Left ventricle myocardium inferior (tissue), 1 donor: ENCODE measurements at regions not wholly inside any gene's neighbourhood (a gene's known extent, or its start where the extent isn't known, plus 50 kb on each side); places are given as distances from the start of the nearest gene placed in this dataset.

Experiments used
- DNase-seq: peaks from one replicate; pipeline ENCODE4 v3.0.0-alpha.2; 2020
- H3K27ac ChIP-seq: fragments of 200-600 bp; replicated peaks from 2 replicates; pipeline ENCODE4 v1.8.0; 2021
- H3K27me3 ChIP-seq: fragments of 200-600 bp; 2 replicates; pipeline ENCODE4 v1.8.0; 2021; ENCODE audit warnings: low read depth
- H3K36me3 ChIP-seq: fragments of 200-600 bp; 2 replicates; pipeline ENCODE4 v1.8.0; 2021
- H3K4me1 ChIP-seq: fragments of 200-600 bp; 2 replicates; pipeline ENCODE4 v1.8.0; 2021
- H3K4me3 ChIP-seq: fragments of 200-600 bp; 2 replicates; pipeline ENCODE4 v1.8.0; 2021; ENCODE audit warnings: mild to moderate bottlenecking, moderate library complexity
- H3K9me3 ChIP-seq: fragments of 200-600 bp; replicated peaks from 2 replicates; pipeline ENCODE4 v1.8.0; 2021
- CTCF ChIP-seq: fragments of 200-600 bp; IDR thresholded peaks from 2 replicates; pipeline ENCODE4 v1.8.0; 2021; ENCODE audit warnings: antibody characterized with exemption, mild to moderate bottlenecking, borderline replicate concordance
- intact Hi-C: fragments of 100-400 bp; cut with micrococcal nuclease; formaldehyde crosslinking; loops from one replicate; pipeline ENCODE4 v1.11.0; 2022
- donor health status: DM: no; HTN: yes; CAD: no; lungs with severe emphysema.

DNA sequence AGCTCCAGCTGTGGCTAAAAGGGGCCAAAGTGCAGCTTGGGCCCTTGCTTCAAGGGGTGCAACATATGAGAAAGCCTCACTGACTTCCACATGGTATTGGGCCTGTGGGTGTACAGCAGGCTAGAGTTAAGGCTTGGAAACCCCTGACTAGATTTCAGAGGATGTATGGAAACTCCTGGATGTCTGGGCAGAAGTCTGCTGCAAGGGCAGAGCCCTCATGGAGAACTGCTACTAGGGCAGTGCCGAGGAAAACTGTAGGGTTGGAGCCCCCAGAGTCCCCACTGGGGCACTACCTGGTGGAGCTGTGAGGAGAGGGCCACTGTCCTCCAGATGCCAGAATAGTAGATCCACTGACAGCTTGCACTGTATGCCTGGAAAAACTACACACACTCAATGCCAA is 69.5 kb downstream of the XCL2 start:
- H3K36me3 ChIP-seq: no peaks in the 10 kb centered on the region
- peaks cover 5% of the 10 kb centered on the region for H3K9me3 ChIP-seq
- no peak for TF ChIP-seq CTCF
- no peaks in the 10 kb centered on the region for H3K27me3 ChIP-seq
- H3K4me1 ChIP-seq: peaks cover 13% of the 10 kb centered on the region
- H3K4me3 ChIP-seq: no peak overlapping the region
- no peak for DNase-seq
- intact Hi-C loops: no loop called here
- H3K27ac ChIP-seq: no peak overlapping the region

DNA sequence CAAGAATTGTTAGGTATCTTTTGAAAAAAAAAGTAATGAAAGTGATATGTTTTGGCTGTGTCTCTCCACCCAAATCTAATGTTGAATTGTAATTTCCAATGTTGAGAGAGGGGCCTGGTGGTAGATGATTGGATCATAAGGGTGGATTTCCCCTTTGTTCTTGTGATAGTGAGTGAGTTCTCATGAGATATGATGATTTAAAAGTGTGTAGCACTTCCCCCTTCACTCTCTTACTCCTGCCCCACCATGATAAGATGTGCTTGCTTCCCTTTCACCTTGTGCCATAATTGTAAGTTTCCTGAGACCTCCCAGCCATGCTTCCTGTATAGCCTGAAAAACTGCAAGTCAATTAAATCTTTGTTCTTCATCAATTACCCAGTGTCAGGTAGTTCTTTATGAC is 70.7 kb downstream of the XCL2 start:
- Histone ChIP-seq H3K9me3 (peaks cover 5% of the 10 kb centered on the region), H3K27ac (no peak overlapping the region), H3K4me3 (no peak overlapping the region), H3K27me3 (no peaks in the 10 kb centered on the region), H3K36me3 (no peaks in the 10 kb centered on the region), H3K4me1 (peaks cover 19% of the 10 kb centered on the region)
- intact Hi-C loops: no loop called here
- no peak for TF ChIP-seq CTCF
- no peak for DNase-seq

GRCh38 chr1:168472223-168472622 is 71.6 kb downstream of the XCL2 start:
- Histone ChIP-seq H3K27ac (no peak overlapping the region), H3K4me1 (peaks cover 28% of the 10 kb centered on the region), H3K36me3 (no peaks in the 10 kb centered on the region), H3K4me3 (no peak overlapping the region), H3K27me3 (no peaks in the 10 kb centered on the region), H3K9me3 (peaks cover 5% of the 10 kb centered on the region)
- no peak for DNase-seq
- intact Hi-C loops: no loop called here
- no peak for TF ChIP-seq CTCF

GRCh38 chr1:168470901-168471431 is 72.8 kb downstream of the XCL2 start:
- Histone ChIP-seq H3K4me3 (no peak overlapping the region), H3K27ac (peak overlapping the region; percentile 50), H3K36me3 (no peaks in the 10 kb centered on the region), H3K4me1 (peaks cover 36% of the 10 kb centered on the region), H3K9me3 (peaks cover 5% of the 10 kb centered on the region), H3K27me3 (no peaks in the 10 kb centered on the region)
- no peak for DNase-seq
- no peak for TF ChIP-seq CTCF
- intact Hi-C loops: no loop called here

GRCh38 chr1:168469690-168470089 is 74.1 kb downstream of the XCL2 start:
- H3K4me3 ChIP-seq: no peak overlapping the region
- peak; percentile 80 for DNase-seq
- no peaks in the 10 kb centered on the region for H3K27me3 ChIP-seq
- intact Hi-C loops: no loop called here
- H3K36me3 ChIP-seq: no peaks in the 10 kb centered on the region
- peaks cover 5% of the 10 kb centered on the region for H3K9me3 ChIP-seq
- TF ChIP-seq CTCF: no peak
- H3K4me1 ChIP-seq: peaks cover 39% of the 10 kb centered on the region
- H3K27ac ChIP-seq: peak overlapping the region; percentile 50

- peaks cover 39% of the 10 kb centered on the region for H3K4me1 ChIP-seq
These were observed 75.0 kb downstream of the XCL2 start for GRCh38 chr1:168468822-168469221.

More at GRCh38 chr1:168468822-168469221, 75.0 kb downstream of the XCL2 start:
- DNase-seq: no peak
- no peak overlapping the region for H3K4me3 ChIP-seq
- peaks cover under 1% of the 10 kb centered on the region for H3K9me3 ChIP-seq
- no peak for TF ChIP-seq CTCF
- H3K27me3 ChIP-seq: no peaks in the 10 kb centered on the region
- H3K36me3 ChIP-seq: no peaks in the 10 kb centered on the region
- intact Hi-C loops: no loop called here
- no peak overlapping the region for H3K27ac ChIP-seq
